ENCODE measurements at regions not wholly inside any gene's neighbourhood (a gene's known extent, or its start where the extent isn't known, plus 50 kb on each side); places are given as distances from the start of the nearest gene placed in this dataset.

GRCh38 chr5:89388872-89389271 is 505.9 kb upstream of the MEF2C start:
- H3K9me3 ChIP-seq, result no peaks in the 10 kb centered on the region
- H3K4me1 ChIP-seq, result no peaks in the 10 kb centered on the region
- H3K27me3 ChIP-seq, result no peaks in the 10 kb centered on the region
- no peak for DNase-seq
- WGBS, 2 donors (ENCODE audit: low coverage in 1 of 2), result 85 to 100% methylated on average over 1 to 2 of the region's 2 CpGs
- H3K4me3 ChIP-seq, result no peak overlapping the region
- H3K36me3 ChIP-seq, result no peaks in the 10 kb centered on the region
- no peak overlapping the region for H3K27ac ChIP-seq
- in situ Hi-C loops (cut with MboI; ENCODE audit: low pct_ligation_motif_present in 1 of 4, low pct_unique_long_range_greater_than_20kb in 1 of 4, low sequenced_read_pairs in 3 of 4) (no loop called here), intact Hi-C loops (cut with DNase I; ENCODE audit: low total_unique reads) (no loop called here)
- TF ChIP-seq EP300 (IDR thresholded peaks at IDR 0.05; ENCODE audit: low read depth) (no peak), POLR2A (IDR thresholded peaks at IDR 0.05) (no peak), CTCF (IDR thresholded peaks at IDR 0.05) (no peak)

- WGBS, 2 donors (ENCODE audit: low coverage in 1 of 2), result 95 to 98% methylated on average over 5 of the region's 5 CpGs
- no peaks in the 10 kb centered on the region for H3K27me3 ChIP-seq
- H3K36me3 ChIP-seq, result no peaks in the 10 kb centered on the region
- H3K4me1 ChIP-seq, result no peaks in the 10 kb centered on the region
- H3K9me3 ChIP-seq, result no peaks in the 10 kb centered on the region
- in situ Hi-C loops (cut with MboI; ENCODE audit: low pct_ligation_motif_present in 1 of 4, low pct_unique_long_range_greater_than_20kb in 1 of 4, low sequenced_read_pairs in 3 of 4) (no loop called here), intact Hi-C loops (cut with DNase I; ENCODE audit: low total_unique reads) (no loop called here)
- no peak overlapping the region for H3K27ac ChIP-seq
- DNase-seq, result no peak
- H3K4me3 ChIP-seq, result no peak overlapping the region
- TF ChIP-seq POLR2AphosphoS5 (IDR thresholded peaks at IDR 0.05) (no peak), EP300 (IDR thresholded peaks at IDR 0.05; ENCODE audit: low read depth) (no peak), POLR2A (IDR thresholded peaks at IDR 0.05) (no peak), CTCF (IDR thresholded peaks at IDR 0.05) (no peak)
These were observed 501.4 kb upstream of the MEF2C start for GRCh38 chr5:89384391-89384790.

GRCh38 chr5:89380635-89381034 is 497.7 kb upstream of the MEF2C start:
- Histone ChIP-seq H3K9me3 (no peaks in the 10 kb centered on the region), H3K4me1 (peaks cover 0 to 13% (median 6%) of the 10 kb centered on the region in 4 donors), H3K27ac (no peak overlapping the region), H3K4me3 (no peak overlapping the region), H3K27me3 (no peaks in the 10 kb centered on the region), H3K36me3 (no peaks in the 10 kb centered on the region)
- no peak for DNase-seq
- in situ Hi-C loops (cut with MboI; ENCODE audit: low pct_ligation_motif_present in 1 of 4, low pct_unique_long_range_greater_than_20kb in 1 of 4, low sequenced_read_pairs in 3 of 4), result no loop called here
- TF ChIP-seq POLR2AphosphoS5 (IDR thresholded peaks at IDR 0.05) (no peak), EP300 (IDR thresholded peaks at IDR 0.05; ENCODE audit: low read depth) (no peak), POLR2A (IDR thresholded peaks at IDR 0.05) (no peak), CTCF (IDR thresholded peaks at IDR 0.05) (no peak)
- intact Hi-C loops (cut with DNase I; ENCODE audit: low total_unique reads), result no loop called here

- DNase-seq, result no peak
These were observed 494.9 kb upstream of the MEF2C start for GRCh38 chr5:89377767-89378455.

More at GRCh38 chr5:89377767-89378455, 494.9 kb upstream of the MEF2C start:
- TF ChIP-seq CTCF (IDR thresholded peaks at IDR 0.05), result no peak
- no peak for TF ChIP-seq POLR2A (IDR thresholded peaks at IDR 0.05)
- no peak for TF ChIP-seq EP300 (IDR thresholded peaks at IDR 0.05; ENCODE audit: low read depth)
- Histone ChIP-seq H3K4me1 (peaks cover 0 to 19% (median 13%) of the 10 kb centered on the region in 4 donors), H3K27ac (no peak overlapping the region), H3K27me3 (no peaks in the 10 kb centered on the region), H3K36me3 (no peaks in the 10 kb centered on the region), H3K4me3 (no peak overlapping the region), H3K9me3 (no peaks in the 10 kb centered on the region)
- 60 to 79% methylated on average over 13 of the region's 13 CpGs for WGBS, 2 donors (ENCODE audit: low coverage in 1 of 2)
- intact Hi-C loops (cut with DNase I; ENCODE audit: low total_unique reads) (no loop called here), in situ Hi-C loops (cut with MboI; ENCODE audit: low pct_ligation_motif_present in 1 of 4, low pct_unique_long_range_greater_than_20kb in 1 of 4, low sequenced_read_pairs in 3 of 4) (no loop called here)
